Astrocyte of the cerebellum (primary cell): ENCODE measurements at regions not wholly inside any gene's neighbourhood (a gene's known extent, or its start where the extent isn't known, plus 50 kb on each side); places are given as distances from the start of the nearest gene placed in this dataset.
A peak's percentile ranks its signal among the peaks of the same experiment; 100 is the strongest.

Experiments
- DNase-seq: peaks from one replicate; pipeline ENCODE4 v3.0.0-alpha.2; 2011; ENCODE audit warnings: low read depth
- H3K4me3 ChIP-seq: 2 replicates; pipeline ENCODE4 v1.5.1; 2011; ENCODE audit warnings: mild to moderate bottlenecking, low read depth, low read length, moderate library complexity
- CTCF ChIP-seq: IDR thresholded peaks from 2 replicates; pipeline ENCODE4 v1.5.1; 2012; ENCODE audit warnings: low read length, low read depth, moderate library complexity, mild to moderate bottlenecking; ENCODE audit errors: missing control alignments
- in situ Hi-C: cut with HindIII; loops from 2 replicates; pipeline ENCODE4 v1.10.0; 2017; ENCODE audit warnings: low sequenced_read_pairs

GRCh38 chr10:29715296-29715695 is 80.5 kb upstream of the SVIL start:
- in situ Hi-C loops, result no loop called here
- no peak for TF ChIP-seq CTCF
- no peak for DNase-seq
- H3K4me3 ChIP-seq, result no peak overlapping the region

DNA sequence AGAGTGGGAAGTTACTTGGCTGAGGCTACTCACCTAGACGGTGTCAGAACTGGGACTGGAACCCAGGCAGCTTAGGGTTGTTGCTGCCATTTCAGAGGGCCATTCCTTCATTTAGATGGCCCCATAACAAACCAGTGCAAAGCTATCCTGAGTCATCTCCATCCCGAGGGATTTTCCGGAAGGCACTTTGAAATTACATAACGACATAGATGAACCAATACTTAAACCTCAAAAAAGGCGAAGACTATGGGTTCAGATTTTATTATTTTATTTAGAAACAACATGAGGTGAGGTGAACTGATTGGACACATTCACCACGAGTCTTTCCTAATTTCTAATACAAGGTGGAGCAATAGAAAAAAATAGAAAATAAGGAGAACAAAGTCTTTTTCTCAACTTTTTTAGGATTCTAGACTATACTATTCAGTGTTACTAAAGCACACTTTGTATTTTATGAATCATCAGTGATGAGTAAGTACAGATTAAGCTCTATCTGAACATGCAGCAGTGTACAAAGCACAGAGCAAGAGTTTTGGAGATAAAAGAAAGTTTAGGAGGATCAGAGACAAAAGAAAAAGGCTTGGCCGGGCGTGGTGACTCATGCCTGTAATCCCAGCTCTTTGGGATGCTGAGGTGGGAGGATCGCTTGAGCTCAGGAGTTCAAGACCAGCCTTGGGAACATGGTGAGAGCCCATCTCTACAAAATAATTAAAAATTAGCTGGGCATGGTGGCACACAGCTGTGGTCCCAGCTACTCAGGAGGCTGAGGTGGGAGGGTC is 79.5 kb upstream of the SVIL start:
- no peak for DNase-seq
- TF ChIP-seq CTCF, result no peak
- in situ Hi-C loops, result no loop called here
- H3K4me3 ChIP-seq, result no peak overlapping the region

- H3K4me3 ChIP-seq, result no peak overlapping the region
- TF ChIP-seq CTCF, result no peak
- in situ Hi-C loops, result no loop called here
- DNase-seq, result no peak
Measured at GRCh38 chr10:29713450-29713849, 78.7 kb upstream of the SVIL start.

DNA sequence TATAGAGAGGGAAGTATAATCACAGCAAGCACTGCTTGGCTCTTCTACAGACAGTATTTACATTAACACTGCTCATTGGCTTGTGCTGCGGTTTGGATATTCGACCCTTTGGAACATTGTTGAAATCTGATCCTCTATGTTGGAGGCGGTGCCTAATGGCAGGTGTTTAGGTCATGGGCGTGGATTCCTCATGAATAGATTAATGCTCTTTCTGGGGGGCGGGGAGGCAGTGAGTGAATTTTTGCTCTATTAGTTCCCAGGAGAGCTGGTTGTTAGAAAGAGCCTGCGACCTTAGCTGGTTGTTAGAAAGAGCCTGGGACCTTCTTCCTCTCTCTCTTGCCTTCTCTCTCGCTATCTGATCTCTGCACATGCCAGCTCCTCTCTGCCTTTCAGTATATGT is 77.3 kb upstream of the SVIL start:
- in situ Hi-C loops, result no loop called here
- H3K4me3 ChIP-seq, result no peak overlapping the region
- no peak for DNase-seq
- no peak for TF ChIP-seq CTCF

- TF ChIP-seq CTCF, result no peak
- no peak for DNase-seq
- H3K4me3 ChIP-seq, result no peak overlapping the region
- in situ Hi-C loops, result no loop called here
Measured at GRCh38 chr10:29710128-29710527, 75.4 kb upstream of the SVIL start.

- in situ Hi-C loops, result no loop called here
- no peak for DNase-seq
- H3K4me3 ChIP-seq, result no peak overlapping the region
- no peak for TF ChIP-seq CTCF
Measured at GRCh38 chr10:29709484-29710002, 74.8 kb upstream of the SVIL start.

DNA sequence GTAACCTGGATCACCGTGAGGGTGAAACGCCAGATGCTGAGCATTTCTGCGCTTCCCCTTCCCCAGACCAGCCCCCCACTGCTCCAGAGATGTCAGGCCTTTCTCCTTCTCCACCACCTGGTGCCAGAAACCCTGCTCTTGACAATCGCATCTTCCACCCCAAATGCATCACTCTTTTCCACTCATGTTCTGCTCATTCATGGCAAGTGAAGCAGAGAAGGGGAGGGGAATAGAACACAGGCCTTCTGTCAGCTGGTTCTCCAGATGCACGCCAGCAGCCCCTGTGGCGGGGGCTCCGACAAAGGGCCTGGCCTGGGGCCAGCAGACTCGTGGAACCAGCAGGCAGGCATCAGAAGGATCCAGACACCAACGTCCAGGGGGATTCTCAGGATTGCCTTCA is 68.5 kb upstream of the SVIL start:
- no peak for DNase-seq
- TF ChIP-seq CTCF, result no peak
- in situ Hi-C loops, result no loop called here
- H3K4me3 ChIP-seq, result peak overlapping the region; percentile 7
